Renal cortex interstitium (tissue), 11 donors: ENCODE measurements at regions not wholly inside any gene's neighbourhood (a gene's known extent, or its start where the extent isn't known, plus 50 kb on each side); places are given as distances from the start of the nearest gene placed in this dataset.
"Not testable (repeated sequence)": the region's sequence is repeated elsewhere in the genome, so short reads cannot be mapped to it uniquely, and the experiment has no call there.

Experiments used
- DNase-seq, 11 donors: peaks; one replicate each; pipeline ENCODE4 v3.0.0-alpha.2; 2013; ENCODE audit warnings: low read depth in 9 of 11, low spot score in 4 of 11; ENCODE audit errors: extremely low read depth in 1 of 11

- no peak for DNase-seq
Observed at GRCh38 chr7:106584914-106585759, 75.8 kb downstream of the CCDC71L start.

GRCh38 chr7:106583706-106584690 is 77.0 kb downstream of the CCDC71L start:
- DNase-seq = no peak

- no peak for DNase-seq
Observed at GRCh38 chr7:106583100-106583499, 77.9 kb downstream of the CCDC71L start.

GRCh38 chr7:106582365-106582764 is 78.6 kb downstream of the CCDC71L start:
- no peak for DNase-seq

GRCh38 chr7:106579086-106579485 is 81.9 kb downstream of the CCDC71L start:
- peak in 2 of 11 donors; percentile 4 to 9 for DNase-seq

- DNase-seq = no peak
Observed at GRCh38 chr7:106575138-106575823, 85.7 kb downstream of the CCDC71L start.

GRCh38 chr7:106573738-106574137 is 87.2 kb downstream of the CCDC71L start:
- no peak for DNase-seq

- no peak for DNase-seq
Observed at GRCh38 chr7:106573125-106573663, 87.8 kb downstream of the CCDC71L start.

GRCh38 chr7:106572394-106573124 is 88.4 kb downstream of the CCDC71L start:
- DNase-seq = no peak

GRCh38 chr7:106571563-106571962 is 89.4 kb downstream of the CCDC71L start:
- no peak for DNase-seq

GRCh38 chr7:106570948-106571418 is 90.0 kb downstream of the CCDC71L start:
- DNase-seq = no peak

- DNase-seq = no peak
Observed at GRCh38 chr7:106570146-106570545, 90.8 kb downstream of the CCDC71L start.

- no peak for DNase-seq
Observed at GRCh38 chr7:106569500-106569929, 91.4 kb downstream of the CCDC71L start.

GRCh38 chr7:106568680-106569499 is 92.1 kb downstream of the CCDC71L start:
- DNase-seq = no peak

GRCh38 chr7:106568002-106568679 is 92.8 kb downstream of the CCDC71L start:
- no peak for DNase-seq

GRCh38 chr7:106567204-106568001 is 93.6 kb downstream of the CCDC71L start:
- not testable (repeated sequence) for DNase-seq
